Osteoblast (primary cell): ENCODE measurements at regions not wholly inside any gene's neighbourhood (a gene's known extent, or its start where the extent isn't known, plus 50 kb on each side); places are given as distances from the start of the nearest gene placed in this dataset.

Source experiments
- DNase-seq: peaks from one replicate; pipeline ENCODE4 v3.0.0; 2011; ENCODE audit warnings: low spot score, mixed read lengths; ENCODE audit not compliant: insufficient read length; ENCODE audit errors: missing footprints
- H2AFZ ChIP-seq: 2 replicates; pipeline ENCODE4 v1.6.0; 2011; ENCODE audit warnings: mild to moderate bottlenecking, low read length
- H3K27ac ChIP-seq: 2 replicates; pipeline ENCODE4 v1.5.1; 2011; ENCODE audit warnings: mild to moderate bottlenecking, low read depth, low read length, moderate library complexity
- H3K27me3 ChIP-seq: 2 replicates; pipeline ENCODE4 v1.6.0; 2012; ENCODE audit warnings: mild to moderate bottlenecking, control low read depth, inconsistent platforms, low read length, moderate library complexity; ENCODE audit not compliant: insufficient read depth
- H3K36me3 ChIP-seq: 2 replicates; pipeline ENCODE4 v1.5.1; 2011; ENCODE audit warnings: mild to moderate bottlenecking, low read length, control low read depth, moderate library complexity; ENCODE audit not compliant: insufficient read depth
- H3K4me1 ChIP-seq: 2 replicates; pipeline ENCODE4 v1.5.1; 2011; ENCODE audit warnings: mild to moderate bottlenecking, low read length, control low read depth, moderate library complexity; ENCODE audit not compliant: insufficient read depth
- H3K4me2 ChIP-seq: 2 replicates; pipeline ENCODE4 v1.6.0; 2011; ENCODE audit warnings: mild to moderate bottlenecking, low read length; ENCODE audit not compliant: insufficient read depth
- H3K4me3 ChIP-seq: fragments of 200-600 bp; sonication (generic); 3 replicates; pipeline ENCODE4 v1.5.1; 2012; ENCODE audit warnings: mild to moderate bottlenecking, low read length, inconsistent platforms; ENCODE audit not compliant: insufficient read depth
- H3K79me2 ChIP-seq: 2 replicates; pipeline ENCODE4 v1.6.0; 2012; ENCODE audit warnings: mild to moderate bottlenecking, low read length, control low read depth, inconsistent platforms; ENCODE audit not compliant: insufficient read depth
- H3K9me3 ChIP-seq: 2 replicates; pipeline ENCODE4 v1.5.1; 2011; ENCODE audit warnings: low read depth, low read length, control low read depth
- H4K20me1 ChIP-seq: 2 replicates; pipeline ENCODE4 v1.6.0; 2012; ENCODE audit warnings: mild to moderate bottlenecking, low read length, control low read depth; ENCODE audit not compliant: insufficient read depth
- CTCF ChIP-seq: IDR thresholded peaks from 2 replicates; pipeline ENCODE4 v1.5.1; 2011; ENCODE audit warnings: mild to moderate bottlenecking, low read depth, low read length, moderate library complexity; ENCODE audit errors: extremely low read depth

- Histone ChIP-seq H3K36me3 (no peaks in the 10 kb centered on the region), H3K79me2 (no peaks in the 10 kb centered on the region), H3K27me3 (no peaks in the 10 kb centered on the region), H2AFZ (no peak overlapping the region), H3K4me1 (no peaks in the 10 kb centered on the region), H3K27ac (no peak overlapping the region), H3K9me3 (no peaks in the 10 kb centered on the region), H3K4me3 (no peak overlapping the region), H4K20me1 (no peaks in the 10 kb centered on the region), H3K4me2 (no peak overlapping the region)
- no peak for DNase-seq
- no peak for TF ChIP-seq CTCF
Observed at GRCh38 chr4:67131224-67131623, 414.1 kb downstream of the CENPC start.

DNA sequence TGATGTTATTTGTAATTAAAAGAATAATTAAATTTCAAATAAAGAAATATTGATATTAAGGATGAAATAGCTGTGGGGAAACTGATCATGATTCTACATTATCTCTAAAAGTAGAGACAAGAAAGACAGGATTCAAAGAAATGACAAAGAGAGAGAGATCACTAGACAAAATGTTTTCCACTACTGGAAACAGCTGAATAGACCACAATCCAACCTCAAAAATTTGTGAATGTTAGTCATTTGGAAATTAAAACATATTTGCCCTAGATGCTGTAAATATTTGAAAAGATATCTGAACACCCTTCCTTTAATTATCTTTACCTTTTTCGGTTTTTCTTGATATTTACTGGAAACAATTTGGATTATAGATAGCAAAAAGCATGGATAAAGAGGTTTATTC is 414.9 kb downstream of the CENPC start:
- no peak for TF ChIP-seq CTCF
- no peak overlapping the region for H3K4me2 ChIP-seq
- DNase-seq: no peak
- no peak overlapping the region for H2AFZ ChIP-seq
- no peak overlapping the region for H3K4me3 ChIP-seq
- H3K27me3 ChIP-seq: no peaks in the 10 kb centered on the region
- H3K79me2 ChIP-seq: no peaks in the 10 kb centered on the region
- no peaks in the 10 kb centered on the region for H3K4me1 ChIP-seq
- H3K36me3 ChIP-seq: no peaks in the 10 kb centered on the region
- H4K20me1 ChIP-seq: no peaks in the 10 kb centered on the region
- no peaks in the 10 kb centered on the region for H3K9me3 ChIP-seq
- H3K27ac ChIP-seq: no peak overlapping the region

GRCh38 chr4:67126570-67126969 is 418.7 kb downstream of the CENPC start:
- Histone ChIP-seq H3K27me3 (no peaks in the 10 kb centered on the region), H4K20me1 (no peaks in the 10 kb centered on the region), H3K9me3 (no peaks in the 10 kb centered on the region), H3K4me3 (no peak overlapping the region), H3K36me3 (no peaks in the 10 kb centered on the region), H2AFZ (no peak overlapping the region), H3K27ac (no peak overlapping the region), H3K4me1 (no peaks in the 10 kb centered on the region), H3K4me2 (no peak overlapping the region), H3K79me2 (no peaks in the 10 kb centered on the region)
- no peak for DNase-seq
- TF ChIP-seq CTCF: no peak

DNA sequence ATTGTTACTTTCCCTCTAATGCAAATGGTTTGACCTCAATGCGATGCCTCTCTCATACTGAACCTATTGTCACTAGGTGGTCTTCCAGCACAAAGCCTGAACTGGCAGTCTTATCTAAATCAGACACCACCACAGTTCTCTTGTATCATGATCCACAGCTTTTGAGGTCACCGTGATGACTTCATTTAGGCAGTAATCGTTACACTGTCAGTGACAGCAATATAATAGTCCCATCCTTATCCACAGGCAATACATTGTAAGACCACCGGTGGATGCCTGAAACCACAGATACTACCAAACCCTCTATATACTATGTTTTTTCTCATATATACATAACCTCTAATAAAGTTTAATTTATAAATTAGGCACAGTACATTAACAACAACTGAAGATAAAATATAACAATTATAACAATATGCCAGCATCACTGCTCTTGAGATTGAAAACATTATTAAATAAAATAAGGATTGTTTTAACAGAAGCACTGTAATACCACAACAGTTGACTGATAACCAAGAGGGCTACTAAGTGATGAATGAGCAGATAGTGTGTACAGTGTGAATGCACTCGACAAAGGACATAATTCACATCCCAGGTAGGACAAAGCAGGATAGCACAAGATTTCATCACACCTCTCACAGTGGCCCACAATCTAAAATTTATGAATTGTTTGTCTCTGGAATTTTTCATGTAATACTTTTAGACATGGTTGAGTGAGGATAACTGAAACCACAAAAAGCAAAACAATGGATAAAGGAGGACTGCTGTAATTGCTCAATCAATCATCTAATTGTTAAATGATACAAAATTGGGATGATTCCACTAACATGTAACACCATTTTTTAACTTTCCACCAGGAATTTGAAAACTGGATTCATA is 419.4 kb downstream of the CENPC start:
- no peaks in the 10 kb centered on the region for H3K79me2 ChIP-seq
- H2AFZ ChIP-seq: no peak overlapping the region
- H3K4me2 ChIP-seq: no peak overlapping the region
- DNase-seq: no peak
- H3K9me3 ChIP-seq: no peaks in the 10 kb centered on the region
- no peak overlapping the region for H3K27ac ChIP-seq
- TF ChIP-seq CTCF: no peak
- H3K27me3 ChIP-seq: no peaks in the 10 kb centered on the region
- no peaks in the 10 kb centered on the region for H3K4me1 ChIP-seq
- no peaks in the 10 kb centered on the region for H4K20me1 ChIP-seq
- H3K4me3 ChIP-seq: no peak overlapping the region
- no peaks in the 10 kb centered on the region for H3K36me3 ChIP-seq
